ENCODE measurements at regions not wholly inside any gene's neighbourhood (a gene's known extent, or its start where the extent isn't known, plus 50 kb on each side); places are given as distances from the start of the nearest gene placed in this dataset.
A peak's percentile ranks its signal among the peaks of the same experiment; 100 is the strongest.
"Not testable (repeated sequence)": the region's sequence is repeated elsewhere in the genome, so short reads cannot be mapped to it uniquely, and the experiment has no call there.

GRCh38 chr7:8365499-8366110 is 67.8 kb upstream of the NXPH1 start:
- H3K36me3 Mint-ChIP-seq (ENCODE audit: low read depth) = no peaks in the 10 kb centered on the region
- H3K27ac Mint-ChIP-seq = no peak overlapping the region
- no peaks in the 10 kb centered on the region for H3K4me1 Mint-ChIP-seq
- no peaks in the 10 kb centered on the region for H3K9me3 Mint-ChIP-seq
- H3K27me3 Mint-ChIP-seq (ENCODE audit: low read depth, poor library complexity) = no peaks in the 10 kb centered on the region
- TF ChIP-seq CTCF (IDR thresholded peaks at IDR 0.05) = peak; percentile 48
- no peak for DNase-seq
- H3K4me3 Mint-ChIP-seq = no peak overlapping the region

- H3K27ac Mint-ChIP-seq; H3K27me3 Mint-ChIP-seq (ENCODE audit: low read depth, poor library complexity); DNase-seq: not testable (repeated sequence)
These were observed 65.4 kb upstream of the NXPH1 start for GRCh38 chr7:8368007-8368406.

GRCh38 chr7:8371742-8372141 is 61.7 kb upstream of the NXPH1 start:
- Mint-ChIP-seq H3K27me3 (ENCODE audit: low read depth, poor library complexity) (peaks cover 6% of the 10 kb centered on the region), H3K4me3 (no peak overlapping the region), H3K4me1 (peaks cover 5% of the 10 kb centered on the region), H3K36me3 (ENCODE audit: low read depth) (no peaks in the 10 kb centered on the region), H3K27ac (no peak overlapping the region), H3K9me3 (no peaks in the 10 kb centered on the region)
- TF ChIP-seq CTCF (IDR thresholded peaks at IDR 0.05) = no peak
- DNase-seq = no peak

More at GRCh38 chr7:8368007-8368406, 65.4 kb upstream of the NXPH1 start:
- not testable (repeated sequence) for H3K4me3 Mint-ChIP-seq; H3K9me3 Mint-ChIP-seq; H3K36me3 Mint-ChIP-seq (ENCODE audit: low read depth); H3K4me1 Mint-ChIP-seq

- TF ChIP-seq CTCF (IDR thresholded peaks at IDR 0.05) = no peak
- no peaks in the 10 kb centered on the region for H3K36me3 Mint-ChIP-seq (ENCODE audit: low read depth)
- peaks cover 5% of the 10 kb centered on the region for H3K4me1 Mint-ChIP-seq
- H3K27ac Mint-ChIP-seq = no peak overlapping the region
- H3K27me3 Mint-ChIP-seq (ENCODE audit: low read depth, poor library complexity) = peaks cover 6% of the 10 kb centered on the region
- H3K4me3 Mint-ChIP-seq = no peak overlapping the region
- no peaks in the 10 kb centered on the region for H3K9me3 Mint-ChIP-seq
- no peak for DNase-seq
These were observed 59.6 kb upstream of the NXPH1 start for GRCh38 chr7:8373851-8374250.

GRCh38 chr7:8378349-8379019 is 54.9 kb upstream of the NXPH1 start:
- no peak for DNase-seq
- Mint-ChIP-seq H3K27ac (no peak overlapping the region), H3K9me3 (no peaks in the 10 kb centered on the region), H3K4me3 (no peak overlapping the region), H3K27me3 (ENCODE audit: low read depth, poor library complexity) (no peaks in the 10 kb centered on the region), H3K4me1 (peaks cover 4% of the 10 kb centered on the region), H3K36me3 (ENCODE audit: low read depth) (no peaks in the 10 kb centered on the region)
- no peak for TF ChIP-seq CTCF (IDR thresholded peaks at IDR 0.05)

- H3K4me3 Mint-ChIP-seq = no peak overlapping the region
- DNase-seq = peak; percentile 11
- TF ChIP-seq CTCF (IDR thresholded peaks at IDR 0.05) = no peak
- peaks cover 4% of the 10 kb centered on the region for H3K4me1 Mint-ChIP-seq
- no peaks in the 10 kb centered on the region for H3K27me3 Mint-ChIP-seq (ENCODE audit: low read depth, poor library complexity)
- H3K27ac Mint-ChIP-seq = no peak overlapping the region
- no peaks in the 10 kb centered on the region for H3K36me3 Mint-ChIP-seq (ENCODE audit: low read depth)
- no peaks in the 10 kb centered on the region for H3K9me3 Mint-ChIP-seq
These were observed 54.1 kb upstream of the NXPH1 start for GRCh38 chr7:8379264-8379663.
